H1 (cell line): ENCODE measurements at regions not wholly inside any gene's neighbourhood (a gene's known extent, or its start where the extent isn't known, plus 50 kb on each side); places are given as distances from the start of the nearest gene placed in this dataset.

Experiments
- CTCF ChIA-PET: fragments of 300-600 bp; sonication (Branson Sonifier 250); formaldehyde crosslinking; loops from one replicate; lab custom pipeline; 2021; ENCODE audit not compliant: partially characterized antibody; lab: Charles Lee
- POLR2A ChIA-PET: fragments of 300-600 bp; sonication (Branson Sonifier 250); formaldehyde crosslinking; loops from one replicate; lab custom pipeline; 2021; ENCODE audit warnings: inconsistent platforms; ENCODE audit not compliant: partially characterized antibody; lab: Charles Lee
- DNase-seq, 2 experiments: peaks; one replicate each; pipeline versions ENCODE4 v3.0.0 to v3.0.0-alpha.2; 2010 to 2022; ENCODE audit warnings: low spot score in 2 of 2, low read depth in 1 of 2, mixed read lengths in 1 of 2
- FAIRE-seq: peaks from 2 replicates; lab custom pipeline; 2011; peaks lifted over from hg19 to GRCh38; lab: Jason Lieb, UNC
- H2AFZ ChIP-seq: 2 replicates; pipeline ENCODE4 v1.8.1; 2012; ENCODE audit warnings: low read length, inconsistent platforms
- H2AK5ac ChIP-seq: 2 replicates; pipeline ENCODE4 v1.6.1; 2013; ENCODE audit warnings: low read depth, low read length
- H2BK120ac ChIP-seq: replicated peaks from 2 replicates; pipeline ENCODE3; 2013; ENCODE audit warnings: low read depth, low read length, inconsistent platforms
- H2BK12ac ChIP-seq: 2 replicates; pipeline ENCODE4 v1.6.1; 2013; ENCODE audit warnings: low read depth, low read length
- H2BK15ac ChIP-seq: 2 replicates; pipeline ENCODE4 v1.6.1; 2013; ENCODE audit warnings: low read length
- H2BK20ac ChIP-seq: 2 replicates; pipeline ENCODE4 v1.6.1; 2013; ENCODE audit warnings: low read length
- H2BK5ac ChIP-seq: 2 replicates; pipeline ENCODE4 v1.6.1; 2013; ENCODE audit warnings: low read depth, low read length
- H3K14ac ChIP-seq: 2 replicates; pipeline ENCODE4 v1.6.1; 2013; ENCODE audit warnings: inconsistent platforms; ENCODE audit not compliant: insufficient read length
- H3K18ac ChIP-seq: 2 replicates; pipeline ENCODE4 v1.6.1; 2013; ENCODE audit warnings: low read length; ENCODE audit errors: extremely low read depth
- H3K23ac ChIP-seq: 2 replicates; pipeline ENCODE4 v1.6.1; 2013; ENCODE audit warnings: inconsistent platforms; ENCODE audit not compliant: insufficient read length
- H3K23me2 ChIP-seq: 2 replicates; pipeline ENCODE4 v1.6.1; 2013; ENCODE audit warnings: low read depth, low read length
- H3K27ac ChIP-seq: 2 replicates; pipeline ENCODE4 v1.6.1; 2011; ENCODE audit warnings: low read depth, low read length, inconsistent platforms
- H3K27me3 ChIP-seq, 4 experiments: replicated peaks in 1 of 4; 1 replicate in 1 of 4; 2 replicates in 3 of 4; pipeline versions ENCODE4 v1.6.1 to v1.8.1; 2011 to 2013; ENCODE audit warnings: low read length in 3 of 4, mild to moderate bottlenecking in 3 of 4, inconsistent platforms in 2 of 4, mixed read lengths in 2 of 4, moderate library complexity in 1 of 4; ENCODE audit not compliant: control insufficient read depth in 3 of 4, insufficient read depth in 3 of 4; ENCODE audit errors: extremely low read depth in 1 of 4
- H3K36me3 ChIP-seq, 4 experiments: 2 replicates each; pipeline versions ENCODE4 v1.6.1 to v1.8.1; 2011 to 2013; ENCODE audit warnings: mild to moderate bottlenecking in 4 of 4, low read length in 3 of 4, moderate library complexity in 2 of 4, control low read depth in 1 of 4, inconsistent platforms in 1 of 4; ENCODE audit not compliant: insufficient read depth in 4 of 4, control insufficient read depth in 2 of 4
- H3K4ac ChIP-seq: replicated peaks from 2 replicates; pipeline ENCODE3; 2013; ENCODE audit warnings: low read length, low read depth, mixed read lengths, inconsistent platforms; ENCODE audit not compliant: insufficient read length
- H3K4me1 ChIP-seq, 4 experiments: replicated peaks in 1 of 4; 1 replicate in 1 of 4; 2 replicates in 3 of 4; pipeline versions ENCODE4 v1.6.1 to v1.8.1; 2011 to 2013; ENCODE audit warnings: low read length in 3 of 4, inconsistent platforms in 2 of 4, mixed read lengths in 1 of 4; ENCODE audit not compliant: insufficient read depth in 4 of 4, control insufficient read depth in 3 of 4
- H3K4me2 ChIP-seq, 2 experiments: 2 replicates each; pipeline versions ENCODE4 v1.6.1 to v1.8.1; 2011 to 2013; ENCODE audit warnings: low read depth in 2 of 2, low read length in 2 of 2, control low read depth in 1 of 2, inconsistent platforms in 1 of 2, mild to moderate bottlenecking in 1 of 2; ENCODE audit not compliant: insufficient read depth in 1 of 2
- H3K4me3 ChIP-seq, 4 experiments: fragments of 200-600, 300-600 bp in 1 of 4; sonication (generic), shearing (Covaris generic), sonication (Bioruptor Twin) in 1 of 4; 2 replicates each; pipeline versions ENCODE4 v1.5.1 to v1.8.1; 2011 to 2016; ENCODE audit warnings: low read length in 4 of 4, low read depth in 3 of 4, control low read depth in 2 of 4, inconsistent platforms in 2 of 4, mild to moderate bottlenecking in 2 of 4, mixed read lengths in 1 of 4, moderate library complexity in 1 of 4; ENCODE audit not compliant: insufficient read depth in 2 of 4; ENCODE audit errors: extremely low read depth in 1 of 4
- H3K56ac ChIP-seq: replicated peaks from 2 replicates; pipeline ENCODE3; 2013; ENCODE audit warnings: low read depth, mild to moderate bottlenecking, mixed read lengths, low read length, inconsistent platforms; ENCODE audit not compliant: insufficient read length
- H3K79me1 ChIP-seq: 2 replicates; pipeline ENCODE4 v1.6.1; 2013; ENCODE audit warnings: low read depth, low read length, control low read depth
- H3K79me2 ChIP-seq, 2 experiments: 2 replicates each; pipeline versions ENCODE4 v1.6.1 to v1.8.1; 2012 to 2013; ENCODE audit warnings: low read length in 2 of 2, mild to moderate bottlenecking in 2 of 2, inconsistent platforms in 1 of 2; ENCODE audit not compliant: insufficient read depth in 2 of 2, control insufficient read depth in 1 of 2
- H3K9ac ChIP-seq, 4 experiments: replicated peaks in 1 of 4; 1 replicate in 1 of 4; 2 replicates in 3 of 4; pipeline versions ENCODE4 v1.6.1 to v1.8.1; 2011 to 2013; ENCODE audit warnings: low read depth in 3 of 4, low read length in 3 of 4, control low read depth in 2 of 4, mild to moderate bottlenecking in 2 of 4, moderate library complexity in 2 of 4, inconsistent platforms in 1 of 4; ENCODE audit errors: extremely low read depth in 1 of 4
- H3K9me3 ChIP-seq, 2 experiments: 2 replicates each; pipeline versions ENCODE4 v1.6.1 to v1.8.1; 2012 to 2013; ENCODE audit warnings: mild to moderate bottlenecking in 2 of 2, moderate library complexity in 2 of 2, control low read depth in 1 of 2, inconsistent platforms in 1 of 2, low read depth in 1 of 2, low read length in 1 of 2, mixed read lengths in 1 of 2; ENCODE audit not compliant: insufficient read depth in 2 of 2
- H4K20me1 ChIP-seq, 2 experiments: replicated peaks in 1 of 2; 2 replicates each; pipeline versions ENCODE3 to v1.8.1; 2011 to 2013; ENCODE audit warnings: inconsistent platforms in 2 of 2, low read length in 2 of 2, mild to moderate bottlenecking in 1 of 2; ENCODE audit not compliant: insufficient read depth in 2 of 2, control insufficient read depth in 1 of 2
- H4K5ac ChIP-seq: 2 replicates; pipeline ENCODE4 v1.6.1; 2013; ENCODE audit warnings: low read length, low read depth, mixed read lengths, inconsistent platforms; ENCODE audit not compliant: insufficient read length
- H4K8ac ChIP-seq: 2 replicates; pipeline ENCODE4 v1.8.0; 2013; ENCODE audit warnings: mild to moderate bottlenecking, moderate library complexity, low read length, inconsistent platforms; ENCODE audit not compliant: insufficient read depth; ENCODE audit errors: extremely low read depth
- H4K91ac ChIP-seq: replicated peaks from 2 replicates; pipeline ENCODE3; 2013; ENCODE audit warnings: low read length, mixed read lengths, inconsistent platforms; ENCODE audit not compliant: insufficient read length
- RNF2 ChIP-seq: fragments of 200-900, 300-1000 bp; sonication (generic); IDR thresholded peaks from 2 replicates; pipeline ENCODE4 v1.7.1; 2016; ENCODE audit warnings: borderline replicate concordance, low read depth, mild to moderate bottlenecking, antibody characterized with exemption, low read length; ENCODE audit not compliant: poor library complexity, severe bottlenecking; ENCODE audit errors: missing control alignments
- SAP30 ChIP-seq: fragments of 300-600 bp; sonication (generic); IDR thresholded peaks from 2 replicates; pipeline ENCODE4 v1.7.1; 2012; ENCODE audit warnings: low read length, moderate library complexity, mild to moderate bottlenecking, inconsistent platforms; ENCODE audit not compliant: insufficient read depth, insufficient replicate concordance
- WGBS, 2 experiments: shearing (Covaris generic) in 1 of 2; methylation state at CpG; one replicate each; pipeline versions ENCODE4 v1.1.6 to v1.1.7; 2013 to 2015; ENCODE audit warnings: low lambda C conversion rate in 2 of 2, mixed read lengths in 2 of 2, inconsistent platforms in 1 of 2, low coverage in 1 of 2, missing lambda C conversion rate in 1 of 2; ENCODE audit not compliant: insufficient replicate concordance in 2 of 2, insufficient coverage in 1 of 2, insufficient read length in 1 of 2; ENCODE audit errors: extremely low coverage in 1 of 2, missing lambda C conversion rate in 1 of 2; 5-methylcytosine and 5-hydroxymethylcytosine counted together

GRCh38 chr10:4765428-4765827 is 60.6 kb upstream of the AKR1E2 start:
- ChIA-PET CTCF (interaction anchor here (0.7 to 1.4 kb wide), 3 partner anchors 11 to 1566 kb away, joined by 3 read pairs; no protein-coding TSS in a partner anchor), POLR2A (no interaction called here)
- 96% methylated on average over 1 of the region's 1 CpG; no CpG with 5 or more reads in 1 of the 2 experiments for WGBS, 2 experiments
- Histone ChIP-seq H3K9ac (no peak overlapping the region), H2BK20ac (no peak overlapping the region), H3K4me3 (no peak overlapping the region), H3K4me1 (peaks cover 0 to 3% (median 0%) of the 10 kb centered on the region in 4 experiments; a peak in 1 of 7 replicates), H3K79me1 (no peaks in the 10 kb centered on the region), H3K27ac (no peak overlapping the region), H3K4me2 (no peak overlapping the region), H4K91ac (no peak overlapping the region), H3K36me3 (no peaks in the 10 kb centered on the region), H2AFZ (no peak overlapping the region), H3K4ac (no peak overlapping the region), H2BK120ac (no peak overlapping the region), H2BK12ac (no peak overlapping the region), H2AK5ac (no peak overlapping the region), H3K23me2 (no peaks in the 10 kb centered on the region), H2BK5ac (no peak overlapping the region), H4K20me1 (no peaks in the 10 kb centered on the region), H3K14ac (no peak overlapping the region), H3K27me3 (no peaks in the 10 kb centered on the region), H3K79me2 (no peaks in the 10 kb centered on the region), H3K56ac (no peak overlapping the region), H4K8ac (no peak overlapping the region), H3K23ac (no peak overlapping the region), H4K5ac (no peak overlapping the region), H2BK15ac (no peak overlapping the region), H3K18ac (no peak overlapping the region), H3K9me3 (no peaks in the 10 kb centered on the region)
- TF ChIP-seq RNF2, result no peak
- no peak for TF ChIP-seq SAP30
- DNase-seq (no peak), FAIRE-seq (no peak)
